Left lung (tissue), 4 donors: ENCODE measurements at regions not wholly inside any gene's neighbourhood (a gene's known extent, or its start where the extent isn't known, plus 50 kb on each side); places are given as distances from the start of the nearest gene placed in this dataset.
"Not testable (repeated sequence)": the region's sequence is repeated elsewhere in the genome, so short reads cannot be mapped to it uniquely, and the experiment has no call there.

Source experiments
- ATAC-seq: fragments of 200-7000 bp; cut with Tn5 transposase; one replicate; pipeline ENCODE4 v1.9.1; 2020; ENCODE audit warnings: moderate library complexity
- DNase-seq, 4 donors: peaks; one replicate each; pipeline ENCODE4 v3.0.0-alpha.2; 2013 to 2020
- H3K27ac ChIP-seq, 2 donors: fragments of 200-600 bp; sonication (generic) in 1 of 2; one replicate each; pipeline versions ENCODE4 v1.5.0 to v1.8.0; 2020 to 2021
- H3K27me3 ChIP-seq, 2 donors: fragments of 200-600 bp; sonication (generic) in 1 of 2; one replicate each; pipeline versions ENCODE4 v1.5.0 to v1.8.0; 2020 to 2021
- H3K36me3 ChIP-seq, 2 donors: fragments of 200-600 bp; sonication (generic) in 1 of 2; one replicate each; pipeline versions ENCODE4 v1.5.0 to v1.8.0; 2020 to 2021
- H3K4me1 ChIP-seq, 2 donors: fragments of 200-600 bp; one replicate each; pipeline ENCODE4 v1.8.0; 2021
- H3K4me3 ChIP-seq, 2 donors: fragments of 200-600 bp; sonication (generic) in 1 of 2; one replicate each; pipeline versions ENCODE4 v1.5.0 to v1.8.0; 2020 to 2021; ENCODE audit warnings: mild to moderate bottlenecking in 1 of 2
- H3K9me3 ChIP-seq, 2 donors: fragments of 200-600 bp; sonication (generic) in 1 of 2; one replicate each; pipeline versions ENCODE4 v1.5.0 to v1.8.0; 2020 to 2021
- CTCF ChIP-seq, 2 donors: fragments of 200-600 bp; sonication (generic) in 1 of 2; IDR thresholded peaks; one replicate each; pipeline versions ENCODE4 v1.5.0 to v1.8.0; 2021; ENCODE audit warnings: antibody characterized with exemption in 2 of 2
- intact Hi-C, 2 donors: fragments of 100-400 bp; cut with DNase I; formaldehyde crosslinking; loops; one replicate each; pipeline versions ENCODE4 v1.11.2 to v1.14.2; 2022
- donor health status: DM: no; HTN: yes; CAD: no.
- donor health status: DM: no; HTN: no; CAD: no.

- Histone ChIP-seq H3K27me3 (no peaks in the 10 kb centered on the region), H3K9me3 (no peaks in the 10 kb centered on the region), H3K36me3 (no peaks in the 10 kb centered on the region), H3K4me3 (no peak overlapping the region), H3K4me1 (no peaks in the 10 kb centered on the region), H3K27ac (no peak overlapping the region)
- peak; percentile 96 for ATAC-seq
- no peak for DNase-seq
- TF ChIP-seq CTCF (IDR thresholded peaks at IDR 0.05), result no peak
- intact Hi-C loops, result no loop called here
Measured at GRCh38 chr5:154702477-154702876, 52.7 kb upstream of the LARP1 start.

- H3K4me3 ChIP-seq, H3K9me3 ChIP-seq, H3K27ac ChIP-seq, H3K27me3 ChIP-seq, DNase-seq, ATAC-seq, intact Hi-C loops, H3K4me1 ChIP-seq, H3K36me3 ChIP-seq: not testable (repeated sequence)
Measured at GRCh38 chr5:154701725-154702124, 53.5 kb upstream of the LARP1 start.

DNA sequence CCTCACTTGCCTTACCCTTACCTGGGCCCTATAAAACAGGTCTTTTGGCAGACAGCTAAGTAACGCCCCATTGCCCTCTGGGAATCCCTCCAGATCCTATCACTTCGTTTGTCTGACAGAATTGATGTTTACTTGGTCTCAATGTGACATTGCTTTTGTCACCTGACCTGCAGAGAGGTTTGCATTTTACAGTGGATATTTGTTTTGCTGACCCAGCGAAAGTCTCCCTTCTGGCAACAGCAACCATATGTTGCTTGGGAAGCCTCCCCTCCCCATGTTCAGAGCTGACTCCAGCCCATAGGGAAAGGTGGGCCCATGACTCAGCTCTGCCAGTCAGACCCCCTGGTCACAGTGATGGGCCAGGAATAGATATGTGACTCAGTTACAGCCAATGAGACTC is 54.0 kb upstream of the LARP1 start:
- no peaks in the 10 kb centered on the region for H3K27me3 ChIP-seq
- H3K4me3 ChIP-seq, result no peak overlapping the region
- TF ChIP-seq CTCF (IDR thresholded peaks at IDR 0.05), result no peak
- ATAC-seq, result no peak
- H3K27ac ChIP-seq, result no peak overlapping the region
- no peaks in the 10 kb centered on the region for H3K4me1 ChIP-seq
- no peak for DNase-seq
- H3K9me3 ChIP-seq, result no peaks in the 10 kb centered on the region
- no peaks in the 10 kb centered on the region for H3K36me3 ChIP-seq
- intact Hi-C loops, result no loop called here

DNA sequence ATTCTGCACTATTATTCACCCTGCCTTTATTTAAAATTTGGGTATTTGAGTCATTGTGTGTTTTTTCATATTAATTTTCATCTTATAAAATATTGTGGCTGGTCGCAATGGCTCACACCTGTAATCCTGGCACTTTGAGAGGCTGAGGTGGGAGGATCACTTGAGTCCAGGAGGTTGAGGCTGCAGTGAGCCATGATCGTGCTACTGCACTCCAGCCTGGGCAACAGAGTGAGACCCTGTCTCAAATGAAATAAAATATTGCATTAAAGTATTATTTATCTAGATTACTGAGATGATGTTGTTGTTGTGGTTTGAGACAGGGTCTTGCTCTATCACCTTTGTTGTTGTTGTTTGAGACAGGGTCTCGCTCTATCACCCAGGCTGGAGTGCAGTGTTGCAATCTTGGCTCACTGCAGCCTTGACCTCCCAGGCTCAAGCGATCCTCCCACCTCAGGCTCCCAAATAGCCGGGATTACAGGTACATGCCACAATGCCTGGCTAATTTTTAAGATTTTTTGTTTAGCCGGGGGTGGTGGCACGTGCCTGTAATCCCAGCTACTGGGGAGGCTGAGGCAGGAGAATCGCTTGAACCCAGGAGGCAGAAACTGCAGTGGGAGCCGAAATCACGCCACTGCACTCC is 54.8 kb upstream of the LARP1 start:
- intact Hi-C loops, H3K27me3 ChIP-seq, H3K4me1 ChIP-seq, ATAC-seq, H3K27ac ChIP-seq, DNase-seq, H3K36me3 ChIP-seq, H3K4me3 ChIP-seq, H3K9me3 ChIP-seq: not testable (repeated sequence)

GRCh38 chr5:154698763-154699162 is 56.4 kb upstream of the LARP1 start:
- H3K4me1 ChIP-seq, result no peaks in the 10 kb centered on the region
- H3K27me3 ChIP-seq, result no peaks in the 10 kb centered on the region
- no peak overlapping the region for H3K4me3 ChIP-seq
- no peaks in the 10 kb centered on the region for H3K9me3 ChIP-seq
- DNase-seq (no peak), ATAC-seq (no peak)
- no peak for TF ChIP-seq CTCF (IDR thresholded peaks at IDR 0.05)
- intact Hi-C loops, result no loop called here
- H3K36me3 ChIP-seq, result no peaks in the 10 kb centered on the region
- H3K27ac ChIP-seq, result no peak overlapping the region

DNA sequence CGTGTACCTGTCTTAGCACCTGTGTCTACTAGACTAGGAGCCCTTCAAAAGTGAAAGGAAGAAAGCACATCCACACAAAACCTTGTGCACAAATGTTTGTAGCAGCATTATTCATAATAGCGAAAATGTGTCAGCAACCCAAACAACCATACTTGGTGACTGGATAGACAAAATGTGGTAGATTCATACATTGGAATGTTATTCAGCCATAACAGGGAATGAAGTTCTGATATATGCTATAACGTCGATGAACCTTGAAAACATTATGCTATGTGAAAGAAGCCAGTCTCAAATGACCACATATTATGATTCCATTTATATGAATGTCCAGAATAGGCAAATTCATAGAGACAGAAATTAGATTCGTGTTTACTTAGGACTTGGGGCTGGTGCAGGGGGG is 57.8 kb upstream of the LARP1 start:
- H3K9me3 ChIP-seq, result no peaks in the 10 kb centered on the region
- H3K36me3 ChIP-seq, result no peaks in the 10 kb centered on the region
- intact Hi-C loops, result no loop called here
- no peaks in the 10 kb centered on the region for H3K27me3 ChIP-seq
- peaks cover 0 to 5% of the 10 kb centered on the region in 2 donors for H3K4me1 ChIP-seq
- TF ChIP-seq CTCF (IDR thresholded peaks at IDR 0.05), result no peak
- H3K4me3 ChIP-seq, result no peak overlapping the region
- no peak overlapping the region for H3K27ac ChIP-seq
- no peak for DNase-seq
- ATAC-seq, result no peak
